Colonic mucosa (tissue), 4 donors: ENCODE measurements at regions not wholly inside any gene's neighbourhood (a gene's known extent, or its start where the extent isn't known, plus 50 kb on each side); places are given as distances from the start of the nearest gene placed in this dataset.
"Not testable (repeated sequence)": the region's sequence is repeated elsewhere in the genome, so short reads cannot be mapped to it uniquely, and the experiment has no call there.

ENCODE experiments used
- DNase-seq: peaks from one replicate; pipeline ENCODE4 v3.0.0-alpha.2; 2020
- H3K27ac ChIP-seq: fragments of 200-600 bp; one replicate; pipeline ENCODE4 v1.8.0; 2021
- H3K27me3 ChIP-seq: fragments of 200-600 bp; one replicate; pipeline ENCODE4 v1.8.0; 2021
- H3K36me3 ChIP-seq: fragments of 200-600 bp; one replicate; pipeline ENCODE4 v1.8.0; 2021
- H3K4me1 ChIP-seq: fragments of 200-600 bp; one replicate; pipeline ENCODE4 v1.8.0; 2021; ENCODE audit warnings: mild to moderate bottlenecking
- H3K4me3 ChIP-seq: fragments of 200-600 bp; one replicate; pipeline ENCODE4 v1.8.0; 2021
- H3K9ac ChIP-seq, 2 donors: one replicate each; pipeline ENCODE4 v1.7.0; 2013; ENCODE audit warnings: control low read depth in 2 of 2, low read depth in 2 of 2, low read length in 2 of 2
- H3K9me3 ChIP-seq: fragments of 200-600 bp; one replicate; pipeline ENCODE4 v1.8.0; 2021
- CTCF ChIP-seq: fragments of 200-600 bp; IDR thresholded peaks from one replicate; pipeline ENCODE4 v1.8.0; 2022; ENCODE audit warnings: antibody characterized with exemption, mild to moderate bottlenecking
- intact Hi-C: fragments of 100-400 bp; cut with DNase I; formaldehyde crosslinking; loops from one replicate; pipeline ENCODE4 v1.14.1; 2022
- donor health status: healthy.
- donor health status: DM: no; HTN: no; CAD: no.
- donor health status: DM: no; HTN: no; CAD: no.

GRCh38 chr7:118898284-118898683, 673.8 kb downstream of the ANKRD7 start:
- no peak for DNase-seq
- H3K4me3 ChIP-seq = no peak overlapping the region
- H3K9ac ChIP-seq = no peak overlapping the region
- no peak for TF ChIP-seq CTCF
- H3K4me1 ChIP-seq = no peaks in the 10 kb centered on the region
- no peak overlapping the region for H3K27ac ChIP-seq
- H3K27me3 ChIP-seq = no peaks in the 10 kb centered on the region
- no peaks in the 10 kb centered on the region for H3K9me3 ChIP-seq
- H3K36me3 ChIP-seq = no peaks in the 10 kb centered on the region
- intact Hi-C loops = no loop called here

- Histone ChIP-seq H3K9me3 (no peaks in the 10 kb centered on the region), H3K27me3 (no peaks in the 10 kb centered on the region), H3K9ac (no peak overlapping the region), H3K36me3 (no peaks in the 10 kb centered on the region), H3K4me3 (no peak overlapping the region), H3K4me1 (no peaks in the 10 kb centered on the region), H3K27ac (no peak overlapping the region)
- intact Hi-C loops = no loop called here
- TF ChIP-seq CTCF = no peak
- no peak for DNase-seq
Observed at GRCh38 chr7:118902600-118902999, 678.1 kb downstream of the ANKRD7 start.

DNA sequence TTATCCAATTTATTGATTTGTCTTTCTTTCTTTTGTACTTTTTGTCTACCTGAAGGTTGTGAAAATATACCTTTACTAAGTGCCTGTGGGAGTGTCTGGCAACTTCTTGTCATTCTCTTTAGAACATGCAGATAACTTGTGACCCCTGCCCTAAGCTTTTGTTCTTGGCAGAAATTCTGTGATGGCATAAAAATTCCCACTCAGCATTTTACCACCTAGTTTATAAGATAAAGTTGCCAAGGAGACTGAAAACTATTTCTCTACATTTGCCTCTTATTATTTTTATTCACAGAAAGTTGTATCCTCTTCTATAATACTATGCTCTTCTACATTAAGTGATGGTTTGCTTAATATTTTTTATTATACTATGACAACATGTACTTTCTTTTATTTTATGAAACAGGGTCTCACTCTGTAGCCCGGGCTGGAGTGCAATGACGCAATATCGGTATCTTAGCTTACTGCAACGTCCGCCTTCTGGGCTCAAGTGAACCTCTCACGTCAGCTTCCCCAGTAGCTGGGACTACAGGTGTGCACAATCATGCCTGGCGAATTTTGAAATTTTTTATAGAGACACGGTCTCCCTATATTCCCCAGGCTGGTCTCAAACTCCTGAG, 683.5 kb downstream of the ANKRD7 start:
- no peak overlapping the region for H3K4me3 ChIP-seq
- H3K4me1 ChIP-seq = no peaks in the 10 kb centered on the region
- H3K27ac ChIP-seq = no peak overlapping the region
- DNase-seq = no peak
- no peak for TF ChIP-seq CTCF
- no peaks in the 10 kb centered on the region for H3K36me3 ChIP-seq
- H3K9me3 ChIP-seq = no peaks in the 10 kb centered on the region
- no peaks in the 10 kb centered on the region for H3K27me3 ChIP-seq
- intact Hi-C loops = no loop called here
- H3K9ac ChIP-seq = no peak overlapping the region

- H3K9ac ChIP-seq, H3K27ac ChIP-seq, H3K9me3 ChIP-seq, DNase-seq, H3K27me3 ChIP-seq, H3K4me3 ChIP-seq, H3K36me3 ChIP-seq, intact Hi-C loops, H3K4me1 ChIP-seq: not testable (repeated sequence)
Observed at GRCh38 chr7:118916120-118916519, 691.6 kb downstream of the ANKRD7 start.

GRCh38 chr7:118918556-118918955, 694.1 kb downstream of the ANKRD7 start:
- DNase-seq = no peak
- H3K9ac ChIP-seq = no peak overlapping the region
- intact Hi-C loops = no loop called here
- no peak overlapping the region for H3K4me3 ChIP-seq
- H3K9me3 ChIP-seq = no peaks in the 10 kb centered on the region
- H3K36me3 ChIP-seq = no peaks in the 10 kb centered on the region
- no peak overlapping the region for H3K27ac ChIP-seq
- no peaks in the 10 kb centered on the region for H3K27me3 ChIP-seq
- TF ChIP-seq CTCF = no peak
- H3K4me1 ChIP-seq = no peaks in the 10 kb centered on the region

DNA sequence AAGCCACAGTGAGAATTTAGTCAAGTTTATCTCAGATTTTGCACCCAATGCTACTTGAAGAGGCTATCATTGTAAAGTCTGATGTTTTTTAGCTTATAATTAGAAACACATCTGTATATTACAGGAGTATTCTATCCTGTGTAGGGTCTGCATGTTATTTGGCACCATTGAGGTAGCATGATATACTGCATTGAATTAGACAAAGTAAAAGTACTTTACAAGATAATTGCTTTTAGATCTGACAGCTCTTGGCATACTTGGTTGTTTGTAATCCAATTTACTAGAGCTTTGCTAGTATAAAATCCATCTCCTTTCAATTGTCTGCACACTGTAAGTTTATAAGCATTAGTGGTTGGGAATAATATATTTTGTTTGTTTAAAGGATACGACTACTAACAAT, 714.3 kb downstream of the ANKRD7 start:
- no peak for DNase-seq
- H3K9me3 ChIP-seq = no peaks in the 10 kb centered on the region
- intact Hi-C loops = no loop called here
- no peak for TF ChIP-seq CTCF
- H3K27me3 ChIP-seq = no peaks in the 10 kb centered on the region
- H3K4me1 ChIP-seq = no peaks in the 10 kb centered on the region
- H3K4me3 ChIP-seq = no peak overlapping the region
- no peaks in the 10 kb centered on the region for H3K36me3 ChIP-seq
- no peak overlapping the region for H3K27ac ChIP-seq
- H3K9ac ChIP-seq = no peak overlapping the region
